Tibial artery (tissue), 4 donors: ENCODE measurements at regions not wholly inside any gene's neighbourhood (a gene's known extent, or its start where the extent isn't known, plus 50 kb on each side); places are given as distances from the start of the nearest gene placed in this dataset.

Experiments
- DNase-seq, 2 donors: peaks; one replicate each; pipeline ENCODE4 v3.0.0-alpha.2; 2019
- H3K27ac ChIP-seq, 2 donors: fragments of 200-600 bp; sonication (generic) in 1 of 2; 1 replicate in 1 of 2; 2 replicates in 1 of 2; pipeline ENCODE4 v1.5.1; 2018 to 2019; ENCODE audit warnings: mild to moderate bottlenecking in 1 of 2
- H3K27me3 ChIP-seq, 2 donors: fragments of 200-600 bp; sonication (generic) in 1 of 2; one replicate each; pipeline versions ENCODE4 v1.5.1 to v1.6.0; 2016 to 2019
- H3K36me3 ChIP-seq, 3 donors: fragments of 200-600 bp; sonication (generic) in 2 of 3; one replicate each; pipeline ENCODE4 v1.5.1; 2016 to 2019; ENCODE audit warnings: mild to moderate bottlenecking in 2 of 3
- H3K4me1 ChIP-seq, 4 donors: fragments of 200-600 bp; sonication (generic) in 2 of 4; 1 replicate in 3 of 4; 2 replicates in 1 of 4; pipeline ENCODE4 v1.5.1; 2016 to 2019
- H3K4me3 ChIP-seq, 2 donors: fragments of 200-600 bp; sonication (generic) in 1 of 2; 1 replicate in 1 of 2; 2 replicates in 1 of 2; pipeline ENCODE4 v1.5.1; 2018 to 2019; ENCODE audit warnings: mild to moderate bottlenecking in 2 of 2
- H3K9me3 ChIP-seq, 3 donors: fragments of 200-600 bp; sonication (generic) in 1 of 3; one replicate each; pipeline ENCODE4 v1.5.1; 2016 to 2019
- intact Hi-C: fragments of 100-400 bp; cut with DNase I; formaldehyde crosslinking; loops from one replicate; pipeline ENCODE4 v1.15.0; 2023; ENCODE audit warnings: low total_unique reads
- TF ChIP-seq, protein P1 (sequence below), 2 experiments: fragments of 200-600 bp in 1 of 2; fragments of 450-650 bp in 1 of 2; IDR thresholded peaks; one replicate each; pipeline ENCODE4 v1.5.1; 2017 to 2019; ENCODE audit warnings: antibody characterized with exemption in 2 of 2, mild to moderate bottlenecking in 1 of 2, moderate library complexity in 1 of 2

DNA sequence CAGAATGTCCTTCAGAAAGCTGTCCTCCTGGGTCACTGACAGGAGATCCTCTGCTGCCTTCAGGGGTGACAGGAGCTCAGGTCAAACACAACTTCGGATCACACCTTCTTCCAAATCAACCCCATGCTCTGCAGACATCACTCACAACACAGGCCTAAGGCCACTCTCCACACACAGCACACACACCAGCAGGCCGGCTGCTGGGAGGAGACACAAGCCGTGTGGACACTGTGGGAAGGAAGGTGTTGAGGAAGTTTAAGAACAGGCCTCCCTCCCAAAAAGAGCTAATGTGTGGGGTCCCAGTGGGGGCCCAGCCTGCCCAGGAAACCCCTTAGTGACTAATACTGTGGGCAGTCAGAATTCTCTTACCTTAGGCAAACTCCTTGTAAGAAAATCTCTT, 290.3 kb upstream of the ID2 start:
- Histone ChIP-seq H3K27me3 (no peaks in the 10 kb centered on the region), H3K4me1 (no peaks in the 10 kb centered on the region), H3K9me3 (no peaks in the 10 kb centered on the region), H3K4me3 (no peak overlapping the region), H3K27ac (no peak overlapping the region), H3K36me3 (no peaks in the 10 kb centered on the region)
- no peak for DNase-seq
- intact Hi-C loops = no loop called here
- TF ChIP-seq, protein P1, sequence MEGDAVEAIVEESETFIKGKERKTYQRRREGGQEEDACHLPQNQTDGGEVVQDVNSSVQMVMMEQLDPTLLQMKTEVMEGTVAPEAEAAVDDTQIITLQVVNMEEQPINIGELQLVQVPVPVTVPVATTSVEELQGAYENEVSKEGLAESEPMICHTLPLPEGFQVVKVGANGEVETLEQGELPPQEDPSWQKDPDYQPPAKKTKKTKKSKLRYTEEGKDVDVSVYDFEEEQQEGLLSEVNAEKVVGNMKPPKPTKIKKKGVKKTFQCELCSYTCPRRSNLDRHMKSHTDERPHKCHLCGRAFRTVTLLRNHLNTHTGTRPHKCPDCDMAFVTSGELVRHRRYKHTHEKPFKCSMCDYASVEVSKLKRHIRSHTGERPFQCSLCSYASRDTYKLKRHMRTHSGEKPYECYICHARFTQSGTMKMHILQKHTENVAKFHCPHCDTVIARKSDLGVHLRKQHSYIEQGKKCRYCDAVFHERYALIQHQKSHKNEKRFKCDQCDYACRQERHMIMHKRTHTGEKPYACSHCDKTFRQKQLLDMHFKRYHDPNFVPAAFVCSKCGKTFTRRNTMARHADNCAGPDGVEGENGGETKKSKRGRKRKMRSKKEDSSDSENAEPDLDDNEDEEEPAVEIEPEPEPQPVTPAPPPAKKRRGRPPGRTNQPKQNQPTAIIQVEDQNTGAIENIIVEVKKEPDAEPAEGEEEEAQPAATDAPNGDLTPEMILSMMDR (IDR thresholded peaks at IDR 0.05) = no peak

DNA sequence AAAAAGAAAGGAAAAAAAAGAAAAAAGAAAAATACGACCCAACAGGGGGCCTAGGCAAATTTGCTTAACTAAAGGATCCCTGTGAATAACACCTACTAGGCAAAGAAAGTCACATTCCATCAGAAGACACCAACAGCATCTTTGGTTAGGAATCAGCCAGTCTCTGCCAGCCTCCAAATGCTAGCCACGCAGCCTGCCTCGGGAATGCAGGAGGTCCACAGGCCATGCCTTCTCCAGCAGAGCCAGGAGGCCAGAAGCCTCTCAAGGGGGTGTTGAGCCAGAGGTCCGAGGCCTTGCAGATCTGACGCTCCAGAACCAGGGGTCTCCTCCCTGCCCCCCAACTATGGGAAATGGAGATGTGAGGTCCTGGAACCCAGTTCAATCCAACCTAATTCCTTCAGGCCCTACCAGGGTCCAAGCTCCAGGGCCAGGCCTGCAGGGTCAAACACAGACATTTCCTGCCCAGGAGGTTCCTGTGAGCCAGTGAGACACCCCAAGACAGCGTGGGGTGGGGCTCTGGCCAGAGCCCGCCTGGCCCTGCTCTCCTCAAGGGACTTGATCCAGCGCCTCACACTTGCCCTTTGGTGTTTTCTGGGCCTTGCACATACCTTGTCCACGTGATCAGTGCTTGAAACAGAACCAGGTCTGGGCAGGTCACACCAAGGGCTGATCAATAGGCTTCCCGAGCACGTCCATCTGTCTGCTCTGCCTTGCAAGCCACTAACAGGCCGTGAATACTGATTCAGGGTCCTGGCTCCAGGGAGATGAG, 289.6 kb upstream of the ID2 start:
- H3K27me3 ChIP-seq = no peaks in the 10 kb centered on the region
- intact Hi-C loops = no loop called here
- H3K9me3 ChIP-seq = no peaks in the 10 kb centered on the region
- TF ChIP-seq, protein P1 (IDR thresholded peaks at IDR 0.05) = no peak
- DNase-seq = no peak
- no peaks in the 10 kb centered on the region for H3K4me1 ChIP-seq
- H3K4me3 ChIP-seq = no peak overlapping the region
- no peak overlapping the region for H3K27ac ChIP-seq
- H3K36me3 ChIP-seq = no peaks in the 10 kb centered on the region

DNA sequence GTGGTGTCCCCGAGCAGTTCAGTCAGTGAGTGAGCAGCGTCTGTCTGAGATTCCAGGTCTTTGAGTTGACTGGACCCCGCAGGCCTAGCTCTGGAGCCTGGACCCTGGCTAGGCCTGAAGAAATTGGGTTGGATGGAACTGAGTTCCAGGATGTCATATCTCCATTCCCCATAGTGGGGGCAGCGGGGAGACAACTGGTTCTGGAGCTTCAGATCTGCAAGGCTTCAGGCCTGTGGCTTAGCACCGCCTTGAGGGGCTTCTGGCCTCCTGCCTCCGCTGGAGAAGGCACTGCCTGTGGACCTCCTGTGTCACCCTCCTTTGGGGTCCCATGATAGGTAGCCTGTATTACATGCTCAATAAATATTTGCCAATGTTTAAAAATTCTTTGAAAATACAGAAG, 288.4 kb upstream of the ID2 start:
- intact Hi-C loops = no loop called here
- TF ChIP-seq, protein P1 (IDR thresholded peaks at IDR 0.05) = no peak

DNA sequence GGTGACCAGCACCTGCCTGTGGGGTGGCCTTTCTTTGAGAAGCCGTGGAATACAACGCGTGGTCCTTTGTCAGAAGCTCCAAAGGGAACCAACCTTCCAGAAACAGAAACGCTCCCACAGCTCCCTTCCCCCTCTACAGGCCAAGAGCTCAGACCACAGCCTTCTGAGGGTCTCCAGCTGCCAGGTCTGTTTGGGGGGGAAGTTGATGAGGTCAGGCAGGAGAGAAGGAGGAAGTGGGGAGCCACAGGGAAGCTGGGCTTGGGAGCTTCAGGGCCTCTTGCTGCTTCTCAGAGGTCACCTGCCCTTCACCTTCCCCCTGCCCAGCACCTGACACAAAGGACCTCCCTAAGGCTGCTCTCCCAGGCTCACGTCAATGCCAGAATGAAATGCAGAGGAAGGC, 287.7 kb upstream of the ID2 start:
- no peak overlapping the region for H3K27ac ChIP-seq
- H3K27me3 ChIP-seq = no peaks in the 10 kb centered on the region
- TF ChIP-seq, protein P1 (IDR thresholded peaks at IDR 0.05) = no peak
- H3K4me1 ChIP-seq = no peaks in the 10 kb centered on the region
- intact Hi-C loops = no loop called here
- no peak for DNase-seq
- no peak overlapping the region for H3K4me3 ChIP-seq
- no peaks in the 10 kb centered on the region for H3K36me3 ChIP-seq
- H3K9me3 ChIP-seq = no peaks in the 10 kb centered on the region

More for the DNA sequence above, 288.4 kb upstream of the ID2 start:
- H3K4me1 ChIP-seq = no peaks in the 10 kb centered on the region
- no peak overlapping the region for H3K27ac ChIP-seq
- no peaks in the 10 kb centered on the region for H3K36me3 ChIP-seq
- no peak overlapping the region for H3K4me3 ChIP-seq
- no peak for DNase-seq
- no peaks in the 10 kb centered on the region for H3K27me3 ChIP-seq
- H3K9me3 ChIP-seq = no peaks in the 10 kb centered on the region

DNA sequence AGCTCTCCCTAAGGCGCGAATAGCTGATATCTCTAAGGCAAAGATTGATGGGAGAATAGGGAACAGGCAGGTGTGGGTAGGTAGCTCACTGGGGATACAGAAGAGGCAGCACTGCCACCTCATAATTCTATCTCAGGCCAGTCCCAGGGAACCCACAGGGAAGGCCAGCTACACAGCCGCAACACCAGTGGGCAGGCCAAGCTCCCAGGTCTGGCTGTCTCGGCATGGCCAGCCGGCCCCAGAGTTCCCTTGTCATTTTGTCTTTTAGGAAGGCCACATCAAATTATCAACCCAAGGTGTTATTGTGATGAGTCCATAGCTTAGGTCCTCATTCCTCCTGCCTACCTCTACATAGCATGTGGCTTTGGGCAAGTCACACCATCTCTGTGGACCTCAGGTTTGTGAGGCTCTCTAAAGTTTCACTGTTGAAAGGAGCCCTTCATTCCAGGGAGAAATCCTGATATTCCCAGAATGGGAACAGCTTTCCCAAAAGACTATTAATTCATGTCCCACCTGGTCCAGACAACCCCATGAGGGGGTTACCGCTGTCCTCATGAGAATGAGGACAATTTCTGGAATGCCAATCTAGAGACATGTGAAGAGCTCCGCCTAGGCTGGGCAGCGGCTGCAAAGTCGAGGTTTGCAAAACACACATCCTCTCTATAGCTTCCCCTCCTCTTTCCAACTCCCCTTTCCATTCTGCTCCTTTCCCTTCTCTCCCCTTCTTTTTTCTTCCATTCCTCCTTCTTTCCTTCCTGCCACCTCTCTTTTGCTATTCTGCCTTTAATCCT, 287.1 kb upstream of the ID2 start:
- no peaks in the 10 kb centered on the region for H3K4me1 ChIP-seq
- intact Hi-C loops = no loop called here
- DNase-seq = no peak
- TF ChIP-seq, protein P1 (IDR thresholded peaks at IDR 0.05) = no peak
- no peaks in the 10 kb centered on the region for H3K36me3 ChIP-seq
- no peak overlapping the region for H3K27ac ChIP-seq
- no peaks in the 10 kb centered on the region for H3K27me3 ChIP-seq
- H3K9me3 ChIP-seq = no peaks in the 10 kb centered on the region
- no peak overlapping the region for H3K4me3 ChIP-seq
